TTC549 (cell line): ENCODE measurements at regions not wholly inside any gene's neighbourhood (a gene's known extent, or its start where the extent isn't known, plus 50 kb on each side); places are given as distances from the start of the nearest gene placed in this dataset.

Experiments
- FAIRE-seq: peaks from 2 replicates; lab custom pipeline; 2012; peaks lifted over from hg19 to GRCh38; lab: Jason Lieb, UNC

DNA sequence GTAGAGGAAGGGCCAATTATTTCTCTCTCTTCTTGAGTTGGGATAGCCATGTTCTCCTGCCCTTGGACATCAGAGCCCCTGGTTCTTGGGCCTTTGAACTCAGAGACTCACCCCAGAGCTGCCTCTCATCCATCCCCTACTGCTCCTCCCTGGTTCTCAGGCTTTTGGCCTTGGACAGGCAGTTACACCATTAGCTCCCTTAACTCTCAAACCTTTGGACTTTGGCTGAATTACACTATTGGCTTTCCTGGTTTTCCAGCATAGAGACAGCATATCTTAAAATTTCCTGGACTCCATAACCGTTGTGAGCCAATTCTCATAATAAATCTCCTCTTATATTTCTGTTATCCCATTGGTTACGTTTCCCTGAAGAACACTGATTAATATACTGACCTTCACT is 63.7 kb upstream of the CHL1 start:
- no peak for FAIRE-seq

GRCh38 chr3:140748-141330 is 55.7 kb upstream of the CHL1 start:
- no peak for FAIRE-seq
